Retina (tissue), 1 donor: ENCODE measurements at regions not wholly inside any gene's neighbourhood (a gene's known extent, or its start where the extent isn't known, plus 50 kb on each side); places are given as distances from the start of the nearest gene placed in this dataset.
"Not testable (repeated sequence)": the region's sequence is repeated elsewhere in the genome, so short reads cannot be mapped to it uniquely, and the experiment has no call there.

ENCODE experiments used
- DNase-seq: peaks from one replicate; pipeline ENCODE4 v3.0.0-alpha.2; 2016

- DNase-seq = peak; percentile 70
Observed at GRCh38 chr6:23611776-23612381, 514.1 kb upstream of the NRSN1 start.

- no peak for DNase-seq
Observed at GRCh38 chr6:23618366-23618765, 507.6 kb upstream of the NRSN1 start.

- no peak for DNase-seq
Observed at GRCh38 chr6:23620911-23621401, 505.1 kb upstream of the NRSN1 start.

GRCh38 chr6:23630726-23631635 lies 495.0 kb upstream of the NRSN1 start:
- no peak for DNase-seq

- DNase-seq = no peak
Observed at GRCh38 chr6:23633996-23634395, 492.0 kb upstream of the NRSN1 start.

- no peak for DNase-seq
Observed at GRCh38 chr6:23635150-23635549, 490.9 kb upstream of the NRSN1 start.

GRCh38 chr6:23637296-23637695 lies 488.7 kb upstream of the NRSN1 start:
- no peak for DNase-seq

GRCh38 chr6:23642849-23643248 lies 483.2 kb upstream of the NRSN1 start:
- no peak for DNase-seq

- no peak for DNase-seq
Observed at GRCh38 chr6:23647045-23647444, 479.0 kb upstream of the NRSN1 start.

GRCh38 chr6:23650676-23651075 lies 475.3 kb upstream of the NRSN1 start:
- peak; percentile 72 for DNase-seq

GRCh38 chr6:23654745-23655144 lies 471.3 kb upstream of the NRSN1 start:
- no peak for DNase-seq

- DNase-seq = peak; percentile 27
Observed at GRCh38 chr6:23655525-23655924, 470.5 kb upstream of the NRSN1 start.

- DNase-seq = peak; percentile 63
Observed at GRCh38 chr6:23656255-23657194, 469.5 kb upstream of the NRSN1 start.

- DNase-seq = peak; percentile 72
Observed at GRCh38 chr6:23659125-23659524, 466.9 kb upstream of the NRSN1 start.

- DNase-seq = no peak
Observed at GRCh38 chr6:23661549-23661948, 464.5 kb upstream of the NRSN1 start.

- no peak for DNase-seq
Observed at GRCh38 chr6:23663096-23663495, 462.9 kb upstream of the NRSN1 start.

GRCh38 chr6:23663652-23664051 lies 462.4 kb upstream of the NRSN1 start:
- no peak for DNase-seq

- not testable (repeated sequence) for DNase-seq
Observed at GRCh38 chr6:23665911-23666310, 460.1 kb upstream of the NRSN1 start.

GRCh38 chr6:23672737-23673136 lies 453.3 kb upstream of the NRSN1 start:
- no peak for DNase-seq

GRCh38 chr6:23678626-23679025 lies 447.4 kb upstream of the NRSN1 start:
- no peak for DNase-seq

GRCh38 chr6:23681743-23682142 lies 444.3 kb upstream of the NRSN1 start:
- no peak for DNase-seq

- no peak for DNase-seq
Observed at GRCh38 chr6:23688650-23689049, 437.4 kb upstream of the NRSN1 start.

- DNase-seq = no peak
Observed at GRCh38 chr6:23690453-23691049, 435.5 kb upstream of the NRSN1 start.
